K562 (cell line): ENCODE measurements at regions not wholly inside any gene's neighbourhood (a gene's known extent, or its start where the extent isn't known, plus 50 kb on each side); places are given as distances from the start of the nearest gene placed in this dataset.

Source experiments
- ATAC-seq: fragments of 200-7000 bp; cut with Tn5 transposase; 3 replicates; pipeline ENCODE4 v1.9.1; 2020; ENCODE audit warnings: moderate library complexity
- BruUV-seq: library from RNA; stranded (reverse); fragments of 400-500 nt; replicated peaks from 2 replicates; lab custom pipeline; 2021; lab: Mats Ljungman, UMichigan
- CTCF ChIA-PET: fragments of 300-600 bp; formaldehyde crosslinking; extraction: SDS; loops from one replicate; lab custom pipeline; 2021; ENCODE audit warnings: low intra/inter-chr PET ratio; lab: Yijun Ruan, JAX
- POLR2A ChIA-PET: fragments of 300-600, 350-650 bp; sonication (Branson Sonifier 250); formaldehyde crosslinking; extraction: SDS; loops from one replicate; lab custom pipeline; 2021; ENCODE audit warnings: antibody characterized with exemption, inconsistent platforms; lab: Yijun Ruan, JAX
- DNase-seq, 4 experiments: peaks; one replicate each; pipeline versions ENCODE4 v3.0.0 to v3.0.0-alpha.2; 2011 to 2018; ENCODE audit warnings: low spot score in 3 of 4, mixed read lengths in 3 of 4; ENCODE audit errors: extremely low read depth in 1 of 4
- FAIRE-seq: peaks from 2 replicates; lab custom pipeline; 2011; peaks lifted over from hg19 to GRCh38; lab: Jason Lieb, UNC
- H2AFZ ChIP-seq: 2 replicates; pipeline ENCODE4 v1.6.0; 2011; ENCODE audit warnings: low read depth, low read length, control low read depth, inconsistent platforms
- H3K27ac ChIP-seq: fragments of 200-600 bp; 3 replicates; pipeline ENCODE4 v1.8.0; 2011; ENCODE audit warnings: low read depth, mild to moderate bottlenecking, control low read depth, inconsistent platforms, low read length, moderate library complexity, mixed read lengths; ENCODE audit errors: extremely low read depth
- H3K27me3 ChIP-seq, 2 experiments: fragments of 300-600 bp in 1 of 2; 2 replicates in 1 of 2; 3 replicates in 1 of 2; pipeline versions ENCODE4 v1.6.0 to v1.8.0; 2011; ENCODE audit warnings: inconsistent platforms in 2 of 2, low read length in 2 of 2, mild to moderate bottlenecking in 1 of 2, mixed read lengths in 1 of 2, moderate library complexity in 1 of 2; ENCODE audit not compliant: control insufficient read depth in 2 of 2, insufficient read depth in 2 of 2
- H3K36me3 ChIP-seq: fragments of 300-600 bp; 3 replicates; pipeline ENCODE4 v1.8.0; 2011; ENCODE audit warnings: mild to moderate bottlenecking, low read length, inconsistent platforms; ENCODE audit not compliant: control insufficient read depth, insufficient read depth
- H3K4me1 ChIP-seq, 2 experiments: fragments of 200-600 bp in 1 of 2; replicated peaks in 1 of 2; 2 replicates in 1 of 2; 3 replicates in 1 of 2; pipeline versions ENCODE4 v1.5.1 to v1.8.0; 2011; ENCODE audit warnings: inconsistent platforms in 2 of 2, low read length in 2 of 2, mild to moderate bottlenecking in 1 of 2, mixed read lengths in 1 of 2, moderate library complexity in 1 of 2; ENCODE audit not compliant: control insufficient read depth in 2 of 2, insufficient read depth in 2 of 2
- H3K4me2 ChIP-seq: 2 replicates; pipeline ENCODE4 v1.6.1; 2011; ENCODE audit warnings: low read length, control low read depth, inconsistent platforms, mixed read lengths; ENCODE audit not compliant: insufficient read depth
- H3K4me3 ChIP-seq: fragments of 200-600 bp; sonication (generic), shearing (Covaris generic); 2 replicates; pipeline ENCODE4 v1.5.1; 2016; ENCODE audit warnings: control low read depth, inconsistent platforms
- H3K79me2 ChIP-seq: fragments of 200-600 bp; 3 replicates; pipeline ENCODE4 v1.8.0; 2011; ENCODE audit warnings: low read length, inconsistent platforms; ENCODE audit not compliant: control insufficient read depth, insufficient read depth
- H3K9ac ChIP-seq, 2 experiments: 2 replicates each; pipeline versions ENCODE4 v1.6.0 to v1.6.1; 2011; ENCODE audit warnings: low read depth in 2 of 2, low read length in 2 of 2, control low read depth in 1 of 2, inconsistent platforms in 1 of 2, mild to moderate bottlenecking in 1 of 2, mixed read lengths in 1 of 2; ENCODE audit not compliant: insufficient read depth in 1 of 2
- H3K9me1 ChIP-seq: one replicate; pipeline ENCODE4 v1.6.0; 2011; ENCODE audit warnings: inconsistent platforms, mild to moderate bottlenecking, low read length, moderate library complexity; ENCODE audit not compliant: control insufficient read depth, insufficient read depth
- H3K9me3 ChIP-seq: replicated peaks from 2 replicates; pipeline ENCODE4 v1.5.1; 2011; ENCODE audit warnings: low read depth, low read length, inconsistent platforms; ENCODE audit not compliant: control insufficient read depth, insufficient read depth
- H4K20me1 ChIP-seq: replicated peaks from 2 replicates; pipeline ENCODE4 v1.6.1; 2011; ENCODE audit warnings: low read length, inconsistent platforms, mixed read lengths; ENCODE audit not compliant: control insufficient read depth, insufficient read depth
- CBX1 ChIP-seq: sonication (generic); IDR thresholded peaks from 2 replicates; pipeline ENCODE4 v1.6.1; 2016; ENCODE audit warnings: antibody characterized with exemption, low read depth, mild to moderate bottlenecking
- CSDE1 ChIP-seq, 2 experiments: fragments of 450-650 bp; IDR thresholded peaks; 2 replicates each; pipeline ENCODE4 v1.6.1; 2016; ENCODE audit warnings: mild to moderate bottlenecking in 1 of 2
- ERF ChIP-seq: fragments of 450-650 bp; formaldehyde crosslinking; IDR thresholded peaks from 2 replicates; pipeline ENCODE4 v1.4.0; 2020; ENCODE audit warnings: mild to moderate bottlenecking, mixed read lengths
- FOSL1 ChIP-seq: fragments of 200-800 bp; sonication (Bioruptor generic); conservative IDR thresholded peaks from 2 replicates; pipeline ENCODE4 v1.6.1; 2016; ENCODE audit warnings: missing genetic modification characterization, missing compliant biosample characterization
- PKNOX1 ChIP-seq: fragments of 450-650 bp; IDR thresholded peaks from 2 replicates; pipeline ENCODE4 v1.6.1; 2016
- STAT5B ChIP-seq: fragments of 250-450 bp; sonication (Bioruptor Pico); IDR thresholded peaks from 2 replicates; pipeline ENCODE4 v1.8.0; 2021; ENCODE audit warnings: mild to moderate bottlenecking, inconsistent platforms
- ZNF134 ChIP-seq: fragments of 250-450 bp; sonication (Bioruptor Pico); conservative IDR thresholded peaks from 2 replicates; pipeline ENCODE4 v1.4.0; 2020
- ZNF584 ChIP-seq: fragments of 200-800 bp; sonication (Bioruptor generic); IDR thresholded peaks from 2 replicates; pipeline ENCODE4 v1.6.1; 2016; ENCODE audit warnings: low read depth, mild to moderate bottlenecking, missing genetic modification characterization, missing compliant biosample characterization
- WGBS: fragments of 100-300 bp; shearing (Covaris generic); methylation state at CpG from one replicate; pipeline ENCODE4 v1.1.6; 2016; ENCODE audit warnings: low coverage, mixed read lengths; ENCODE audit not compliant: insufficient coverage; ENCODE audit errors: missing lambda C conversion rate; 5-methylcytosine and 5-hydroxymethylcytosine counted together
- in situ Hi-C: fragments of 300-500 bp; cut with MboI; formaldehyde crosslinking; loops from 4 replicates; pipeline ENCODE4 v1.15.0; 2018; ENCODE audit warnings: inconsistent platforms, mixed read lengths
- intact Hi-C: fragments of 100-400 bp; cut with micrococcal nuclease; formaldehyde crosslinking; loops from 2 replicates; pipeline ENCODE4 v1.14.2; 2022

GRCh38 chr7:19482628-19483027 is 226.2 kb downstream of the POLR1F start:
- Histone ChIP-seq H3K27me3 (no peaks in the 10 kb centered on the region), H3K4me1 (no peaks in the 10 kb centered on the region)
- 0% methylated on average over 2 of the region's 2 CpGs for WGBS
- no peak for TF ChIP-seq ZNF134 (CRISPR knock-in tag)
- TF ChIP-seq CSDE1 (IDR thresholded peaks at IDR 0.05) = no peak
- no peak for TF ChIP-seq ZNF584
- TF ChIP-seq, all 486 proteins: peak for 0
- intact Hi-C loops = no loop called here
- ATAC-seq (no peak), FAIRE-seq (no peak), DNase-seq (no peak)
- H3K79me2 ChIP-seq = no peaks in the 10 kb centered on the region
- H2AFZ ChIP-seq = no peak overlapping the region
- H3K9me1 ChIP-seq = no peaks in the 10 kb centered on the region
- ChIA-PET POLR2A (no interaction called here), CTCF (no interaction called here)
- no peak overlapping the region for H3K9ac ChIP-seq
- no peak overlapping the region for H3K27ac ChIP-seq
- H4K20me1 ChIP-seq = no peaks in the 10 kb centered on the region
- no TSS peak for BruUV-seq
- no peak overlapping the region for H3K4me2 ChIP-seq
- no peaks in the 10 kb centered on the region; the same call in 1 of the 2 replicates for H3K9me3 ChIP-seq
- in situ Hi-C loops = no loop called here
- H3K4me3 ChIP-seq = no peak overlapping the region
- no peaks in the 10 kb centered on the region for H3K36me3 ChIP-seq

GRCh38 chr7:19480383-19480782 is 228.5 kb downstream of the POLR1F start:
- intact Hi-C loops = no loop called here
- H4K20me1 ChIP-seq = no peaks in the 10 kb centered on the region
- POLR2A ChIA-PET = no interaction called here
- H3K27me3 ChIP-seq = no peaks in the 10 kb centered on the region
- H3K4me2 ChIP-seq = no peak overlapping the region
- no peaks in the 10 kb centered on the region for H3K4me1 ChIP-seq
- no peaks in the 10 kb centered on the region for H3K9me1 ChIP-seq
- H3K36me3 ChIP-seq = no peaks in the 10 kb centered on the region
- CTCF ChIA-PET = no interaction called here
- H2AFZ ChIP-seq = no peak overlapping the region
- WGBS = 0% methylated on average over 3 of the region's 3 CpGs
- no peak for ATAC-seq
- DNase-seq = no peak
- TF ChIP-seq CBX1 (no peak), ERF (CRISPR knock-in tag) (no peak), PKNOX1 (no peak), FOSL1 (tag) (no peak), STAT5B (CRISPR knock-in tag) (no peak)
- H3K9me3 ChIP-seq = no peaks in the 10 kb centered on the region; the same call in 1 of the 2 replicates
- H3K4me3 ChIP-seq = no peak overlapping the region
- no peaks in the 10 kb centered on the region for H3K79me2 ChIP-seq
- in situ Hi-C loops = no loop called here
- H3K27ac ChIP-seq = no peak overlapping the region
- no peak overlapping the region for H3K9ac ChIP-seq
- FAIRE-seq = no peak
- no TSS peak for BruUV-seq
